ENCODE measurements at regions not wholly inside any gene's neighbourhood (a gene's known extent, or its start where the extent isn't known, plus 50 kb on each side); places are given as distances from the start of the nearest gene placed in this dataset.
A peak's percentile ranks its signal among the peaks of the same experiment; 100 is the strongest.

DNA sequence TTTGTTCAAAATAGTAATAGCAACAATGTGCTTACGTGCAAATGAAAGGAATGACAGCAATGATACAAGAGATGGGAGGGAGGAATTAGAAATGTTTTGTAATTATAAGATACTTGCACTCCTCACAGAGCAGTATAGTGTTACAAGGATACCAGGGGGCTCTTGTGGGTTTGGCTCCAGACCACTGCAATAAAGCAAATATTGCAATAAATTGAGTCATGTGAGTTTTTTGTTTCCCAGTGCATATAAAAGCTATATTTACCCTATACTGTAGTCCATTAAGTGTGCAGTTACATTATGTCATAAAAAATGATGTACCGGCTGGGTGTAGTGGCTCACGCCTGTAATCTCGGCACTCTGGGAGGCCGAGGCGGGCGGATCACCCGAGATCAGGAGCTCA lies 864.3 kb downstream of the NSUN3 start:
- Mint-ChIP-seq H3K9me3 (ENCODE audit: unreplicated experiment) (peaks cover 9% of the 10 kb centered on the region), H3K27me3 (ENCODE audit: insufficient read depth, unreplicated experiment) (no peaks in the 10 kb centered on the region), H3K27ac (ENCODE audit: unreplicated experiment) (no peak overlapping the region), H3K4me1 (ENCODE audit: low read depth, unreplicated experiment) (peaks cover 6% of the 10 kb centered on the region), H3K4me3 (ENCODE audit: unreplicated experiment) (no peak overlapping the region), H3K36me3 (ENCODE audit: insufficient read depth, unreplicated experiment) (no peaks in the 10 kb centered on the region)
- POLR2A ChIA-PET = no interaction called here
- H3K9me3 ChIP-seq = no peaks in the 10 kb centered on the region
- H3K4me3 ChIP-seq (ENCODE audit: low read depth, low read length) = no peak overlapping the region
- peaks cover 7% of the 10 kb centered on the region; the same call in 1 of the 2 replicates for H3K4me1 ChIP-seq
- H3K27me3 ChIP-seq (replicated peaks; ENCODE audit: control insufficient read depth, insufficient read depth, low read length) = no peaks in the 10 kb centered on the region
- intact Hi-C loops (cut with micrococcal nuclease; ENCODE audit: unreplicated experiment) = no loop called here
- CTCF ChIA-PET = no interaction called here
- no peak for DNase-seq
- TF ChIP-seq, protein P1, sequence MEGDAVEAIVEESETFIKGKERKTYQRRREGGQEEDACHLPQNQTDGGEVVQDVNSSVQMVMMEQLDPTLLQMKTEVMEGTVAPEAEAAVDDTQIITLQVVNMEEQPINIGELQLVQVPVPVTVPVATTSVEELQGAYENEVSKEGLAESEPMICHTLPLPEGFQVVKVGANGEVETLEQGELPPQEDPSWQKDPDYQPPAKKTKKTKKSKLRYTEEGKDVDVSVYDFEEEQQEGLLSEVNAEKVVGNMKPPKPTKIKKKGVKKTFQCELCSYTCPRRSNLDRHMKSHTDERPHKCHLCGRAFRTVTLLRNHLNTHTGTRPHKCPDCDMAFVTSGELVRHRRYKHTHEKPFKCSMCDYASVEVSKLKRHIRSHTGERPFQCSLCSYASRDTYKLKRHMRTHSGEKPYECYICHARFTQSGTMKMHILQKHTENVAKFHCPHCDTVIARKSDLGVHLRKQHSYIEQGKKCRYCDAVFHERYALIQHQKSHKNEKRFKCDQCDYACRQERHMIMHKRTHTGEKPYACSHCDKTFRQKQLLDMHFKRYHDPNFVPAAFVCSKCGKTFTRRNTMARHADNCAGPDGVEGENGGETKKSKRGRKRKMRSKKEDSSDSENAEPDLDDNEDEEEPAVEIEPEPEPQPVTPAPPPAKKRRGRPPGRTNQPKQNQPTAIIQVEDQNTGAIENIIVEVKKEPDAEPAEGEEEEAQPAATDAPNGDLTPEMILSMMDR (IDR thresholded peaks at IDR 0.05; ENCODE audit: insufficient read depth in 1 of 2, low read depth in 1 of 2, low read length in 1 of 2, severe bottlenecking in 1 of 2, unreplicated experiment in 1 of 2) = no peak
- no TSS peak for BruUV-seq (replicated peaks)
- no peaks in the 10 kb centered on the region for H3K36me3 ChIP-seq (ENCODE audit: control insufficient read depth, insufficient read depth, low read length)

DNA sequence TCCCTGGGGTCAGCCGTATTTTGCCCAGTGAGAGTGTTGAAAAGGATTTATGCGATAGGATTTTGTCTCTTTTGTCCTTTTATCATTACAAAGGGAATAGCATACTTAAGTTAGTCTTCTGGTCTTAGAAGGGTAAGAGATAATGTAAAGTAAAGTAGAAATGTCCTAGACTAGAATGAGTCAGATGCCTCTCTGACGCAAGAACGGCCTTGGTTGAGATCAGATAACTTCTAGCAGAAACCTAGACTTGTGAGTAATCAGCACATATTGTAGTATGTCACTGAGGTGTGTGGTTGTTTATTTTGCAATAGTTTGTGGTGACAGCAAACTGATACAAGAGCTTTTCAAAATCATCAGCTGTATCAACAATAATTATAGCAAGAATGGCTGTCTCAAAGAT lies 866.1 kb downstream of the NSUN3 start:
- CTCF ChIA-PET = no interaction called here
- TF ChIP-seq, protein P1 (IDR thresholded peaks at IDR 0.05; ENCODE audit: insufficient read depth in 1 of 2, low read depth in 1 of 2, low read length in 1 of 2, severe bottlenecking in 1 of 2, unreplicated experiment in 1 of 2) = no peak
- no peaks in the 10 kb centered on the region for H3K36me3 Mint-ChIP-seq (ENCODE audit: insufficient read depth, unreplicated experiment)
- H3K4me1 Mint-ChIP-seq (ENCODE audit: low read depth, unreplicated experiment) = peaks cover 6% of the 10 kb centered on the region
- H3K27me3 ChIP-seq (replicated peaks; ENCODE audit: control insufficient read depth, insufficient read depth, low read length) = no peaks in the 10 kb centered on the region
- POLR2A ChIA-PET = no interaction called here
- H3K9me3 ChIP-seq = no peaks in the 10 kb centered on the region
- no peak overlapping the region for H3K4me3 ChIP-seq (ENCODE audit: low read depth, low read length)
- H3K27me3 Mint-ChIP-seq (ENCODE audit: insufficient read depth, unreplicated experiment) = no peaks in the 10 kb centered on the region
- intact Hi-C loops (cut with micrococcal nuclease; ENCODE audit: unreplicated experiment) = no loop called here
- peak overlapping the region; percentile 70 for H3K27ac Mint-ChIP-seq (ENCODE audit: unreplicated experiment)
- H3K36me3 ChIP-seq (ENCODE audit: control insufficient read depth, insufficient read depth, low read length) = no peaks in the 10 kb centered on the region
- peaks cover 9% of the 10 kb centered on the region for H3K9me3 Mint-ChIP-seq (ENCODE audit: unreplicated experiment)
- peaks cover 7% of the 10 kb centered on the region; the same call in 1 of the 2 replicates for H3K4me1 ChIP-seq
- peak; percentile 34 to 43 for DNase-seq
- BruUV-seq (replicated peaks) = no TSS peak
- no peak overlapping the region for H3K4me3 Mint-ChIP-seq (ENCODE audit: unreplicated experiment)

DNA sequence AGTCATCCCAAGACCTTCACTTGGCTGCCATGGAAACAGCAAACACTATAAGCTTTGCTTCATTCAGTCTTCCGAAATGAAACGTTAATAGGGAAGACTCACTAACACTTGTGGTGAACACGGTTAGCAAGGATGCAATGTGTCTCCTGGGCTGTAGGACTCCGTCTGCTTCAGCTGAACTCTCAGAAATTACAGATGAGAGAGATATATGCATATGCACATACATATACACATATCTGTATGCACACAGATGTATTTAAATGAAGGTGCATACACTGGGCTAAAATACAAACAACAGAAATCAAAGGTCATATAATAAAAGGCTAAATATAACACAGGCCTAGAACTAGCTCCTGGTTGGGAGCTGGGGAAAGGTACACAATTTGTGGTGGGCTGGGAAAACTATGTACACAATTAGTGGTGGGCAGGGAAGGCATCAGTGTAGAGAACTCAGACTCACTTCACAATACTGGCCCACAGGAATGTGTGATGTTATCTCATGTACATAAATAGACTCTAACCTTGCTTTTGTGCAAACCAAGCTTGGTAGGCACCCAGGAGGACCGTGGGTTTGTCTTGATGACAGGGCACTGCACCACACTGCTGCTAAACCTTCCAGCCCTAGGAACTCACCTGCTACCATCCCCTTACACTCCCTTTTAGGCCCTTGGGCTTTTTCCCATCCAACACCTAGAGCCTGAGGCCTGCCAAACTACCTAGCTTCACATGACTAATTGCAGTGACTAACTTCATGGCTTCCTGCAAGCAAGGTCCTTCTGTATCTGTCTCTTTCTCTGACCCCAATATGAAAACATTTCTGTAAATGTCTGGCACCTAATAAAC lies 873.1 kb downstream of the NSUN3 start:
- TF ChIP-seq, protein P1 (IDR thresholded peaks at IDR 0.05; ENCODE audit: insufficient read depth in 1 of 2, low read depth in 1 of 2, low read length in 1 of 2, severe bottlenecking in 1 of 2, unreplicated experiment in 1 of 2) = no peak
- Histone ChIP-seq H3K4me1 (peaks cover 12% of the 10 kb centered on the region), H3K27me3 (replicated peaks; ENCODE audit: control insufficient read depth, insufficient read depth, low read length) (no peaks in the 10 kb centered on the region), H3K4me3 (ENCODE audit: low read depth, low read length) (no peak overlapping the region), H3K36me3 (ENCODE audit: control insufficient read depth, insufficient read depth, low read length) (no peaks in the 10 kb centered on the region), H3K9me3 (no peaks in the 10 kb centered on the region)
- POLR2A ChIA-PET = no interaction called here
- intact Hi-C loops (cut with micrococcal nuclease; ENCODE audit: unreplicated experiment) = no loop called here
- BruUV-seq (replicated peaks) = no TSS peak
- Mint-ChIP-seq H3K27ac (ENCODE audit: unreplicated experiment) (no peak overlapping the region), H3K4me1 (ENCODE audit: low read depth, unreplicated experiment) (peaks cover 7% of the 10 kb centered on the region), H3K4me3 (ENCODE audit: unreplicated experiment) (no peak overlapping the region), H3K27me3 (ENCODE audit: insufficient read depth, unreplicated experiment) (no peaks in the 10 kb centered on the region), H3K36me3 (ENCODE audit: insufficient read depth, unreplicated experiment) (no peaks in the 10 kb centered on the region), H3K9me3 (ENCODE audit: unreplicated experiment) (peaks cover 11% of the 10 kb centered on the region)
- peak in 1 of 2 experiments; percentile 4 for DNase-seq
- CTCF ChIA-PET = no interaction called here

Measured in Caco-2 (cell line).